ENCODE measurements at regions not wholly inside any gene's neighbourhood (a gene's known extent, or its start where the extent isn't known, plus 50 kb on each side); places are given as distances from the start of the nearest gene placed in this dataset.

GRCh38 chr17:77392376-77393273 is 251.9 kb downstream of the SEC14L1 start:
- Mint-ChIP-seq H3K4me3 (peak overlapping the region; percentile 22), H3K4me1 (ENCODE audit: unreplicated experiment) (peaks cover 58% of the 10 kb centered on the region), H3K27ac (peak overlapping the region; percentile 80), H3K27me3 (no peaks in the 10 kb centered on the region), H3K36me3 (no peaks in the 10 kb centered on the region), H3K9me3 (no peaks in the 10 kb centered on the region)
- no peak for DNase-seq (ENCODE audit: extremely low spot score, unreplicated experiment)
- no peak for TF ChIP-seq CTCF (conservative IDR thresholded peaks at IDR 0.05)

GRCh38 chr17:77393274-77393600 is 252.5 kb downstream of the SEC14L1 start:
- Mint-ChIP-seq H3K36me3 (no peaks in the 10 kb centered on the region), H3K27me3 (no peaks in the 10 kb centered on the region), H3K9me3 (no peaks in the 10 kb centered on the region), H3K4me1 (ENCODE audit: unreplicated experiment) (peaks cover 56% of the 10 kb centered on the region), H3K4me3 (no peak overlapping the region), H3K27ac (no peak overlapping the region)
- no peak for DNase-seq (ENCODE audit: extremely low spot score, unreplicated experiment)
- no peak for TF ChIP-seq CTCF (conservative IDR thresholded peaks at IDR 0.05)

GRCh38 chr17:77393867-77394539 is 253.2 kb downstream of the SEC14L1 start:
- Mint-ChIP-seq H3K27ac (peak overlapping the region; percentile 80), H3K4me1 (ENCODE audit: unreplicated experiment) (peaks cover 54% of the 10 kb centered on the region), H3K9me3 (no peaks in the 10 kb centered on the region), H3K4me3 (no peak overlapping the region), H3K27me3 (no peaks in the 10 kb centered on the region), H3K36me3 (no peaks in the 10 kb centered on the region)
- no peak for DNase-seq (ENCODE audit: extremely low spot score, unreplicated experiment)
- no peak for TF ChIP-seq CTCF (conservative IDR thresholded peaks at IDR 0.05)

GRCh38 chr17:77394540-77395295 is 253.9 kb downstream of the SEC14L1 start:
- Mint-ChIP-seq H3K27me3 (no peaks in the 10 kb centered on the region), H3K4me3 (peak overlapping the region; percentile 17), H3K27ac (peak overlapping the region; percentile 80), H3K36me3 (no peaks in the 10 kb centered on the region), H3K9me3 (no peaks in the 10 kb centered on the region), H3K4me1 (ENCODE audit: unreplicated experiment) (peaks cover 47% of the 10 kb centered on the region)
- DNase-seq (ENCODE audit: extremely low spot score, unreplicated experiment) = no peak
- TF ChIP-seq CTCF (conservative IDR thresholded peaks at IDR 0.05) = no peak

- Mint-ChIP-seq H3K27me3 (no peaks in the 10 kb centered on the region), H3K4me1 (ENCODE audit: unreplicated experiment) (peaks cover 43% of the 10 kb centered on the region), H3K27ac (no peak overlapping the region), H3K4me3 (no peak overlapping the region), H3K9me3 (no peaks in the 10 kb centered on the region), H3K36me3 (no peaks in the 10 kb centered on the region)
- no peak for TF ChIP-seq CTCF (conservative IDR thresholded peaks at IDR 0.05)
- no peak for DNase-seq (ENCODE audit: extremely low spot score, unreplicated experiment)
Observed at GRCh38 chr17:77395501-77396048, 254.8 kb downstream of the SEC14L1 start.
